NCI-H1105 (cell line): ENCODE measurements at regions not wholly inside any gene's neighbourhood (a gene's known extent, or its start where the extent isn't known, plus 50 kb on each side); places are given as distances from the start of the nearest gene placed in this dataset.
A peak's percentile ranks its signal among the peaks of the same experiment; 100 is the strongest.
"Not testable (repeated sequence)": the region's sequence is repeated elsewhere in the genome, so short reads cannot be mapped to it uniquely, and the experiment has no call there.

Experiments used
- DNase-seq: peaks from one replicate; lab custom pipeline; 2025; lab: John Stamatoyannopoulos, UW

GRCh38 chrX:83749736-83750135, 111.2 kb upstream of the CYLC1 start:
- not testable (repeated sequence) for DNase-seq

- DNase-seq, result not testable (repeated sequence)
These were observed 110.5 kb upstream of the CYLC1 start for GRCh38 chrX:83750451-83750850.

DNA sequence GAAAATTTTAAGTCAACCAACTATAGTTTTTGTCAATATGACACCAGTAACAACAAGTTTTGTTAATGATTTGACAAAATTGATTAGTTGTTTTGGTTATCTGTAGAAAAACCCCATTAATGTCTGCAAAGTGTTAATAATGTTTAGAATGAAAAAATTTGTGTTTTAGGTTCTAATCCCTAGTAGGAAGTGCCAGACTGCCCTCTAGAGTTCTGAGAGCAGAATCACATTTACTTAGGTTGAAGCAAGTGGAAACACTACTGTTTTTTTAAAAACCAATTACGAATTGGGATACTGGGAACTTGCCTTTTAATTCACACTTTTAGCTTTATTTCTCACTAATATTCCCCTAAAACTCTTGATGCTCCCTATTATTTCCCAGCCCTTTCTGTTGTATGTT, 101.1 kb upstream of the CYLC1 start:
- peak; percentile 5 for DNase-seq

DNA sequence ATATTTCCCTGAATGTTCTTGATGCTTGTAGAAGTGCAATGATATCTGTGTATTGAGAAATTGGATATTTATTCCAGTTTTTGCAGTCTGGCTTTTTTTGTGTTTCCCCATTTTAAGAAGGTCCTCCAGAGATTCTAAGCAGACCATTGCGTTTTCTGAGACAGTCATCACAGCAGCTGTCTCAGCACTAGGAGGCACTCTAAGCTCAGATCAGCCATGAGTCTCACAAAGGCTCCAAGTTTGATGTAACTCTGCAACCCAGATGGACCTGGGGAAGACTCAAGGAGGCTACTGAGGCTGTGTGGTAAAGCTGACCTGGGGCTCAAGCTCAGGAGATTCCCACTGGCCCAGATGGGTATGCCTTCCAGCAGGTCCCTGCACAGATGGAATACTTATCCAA, 89.3 kb upstream of the CYLC1 start:
- no peak for DNase-seq
